ENCODE measurements at regions not wholly inside any gene's neighbourhood (a gene's known extent, or its start where the extent isn't known, plus 50 kb on each side); places are given as distances from the start of the nearest gene placed in this dataset. TPM values are rescaled to one million over a fixed set of nuclear protein-coding genes. Genes with fewer than 3 reads are reported as not detected.

- intact Hi-C loops (cut with DNase I) = no loop called here
- TF ChIP-seq POLR2A (IDR thresholded peaks at IDR 0.05) (no peak), CTCF (IDR thresholded peaks at IDR 0.05) (no peak)
- H3K27me3 ChIP-seq = no peaks in the 10 kb centered on the region
- no peaks in the 10 kb centered on the region for H3K9me3 ChIP-seq
- H3K27ac ChIP-seq = no peak overlapping the region
- WGBS, 2 donors = 52 to 60% methylated on average over 2 of the region's 2 CpGs
- H3K4me1 ChIP-seq = no peaks in the 10 kb centered on the region
- H3K36me3 ChIP-seq (replicated peaks in 1 of 2; ENCODE audit: insufficient read depth in 1 of 2, low read depth in 2 of 2) = no peaks in the 10 kb centered on the region
- ATAC-seq (no peak), DNase-seq (no peak)
- H3K4me3 ChIP-seq = no peak overlapping the region
These were observed 51.1 kb upstream of the OLIG2 start for GRCh38 chr21:32974653-32975052.

DNA sequence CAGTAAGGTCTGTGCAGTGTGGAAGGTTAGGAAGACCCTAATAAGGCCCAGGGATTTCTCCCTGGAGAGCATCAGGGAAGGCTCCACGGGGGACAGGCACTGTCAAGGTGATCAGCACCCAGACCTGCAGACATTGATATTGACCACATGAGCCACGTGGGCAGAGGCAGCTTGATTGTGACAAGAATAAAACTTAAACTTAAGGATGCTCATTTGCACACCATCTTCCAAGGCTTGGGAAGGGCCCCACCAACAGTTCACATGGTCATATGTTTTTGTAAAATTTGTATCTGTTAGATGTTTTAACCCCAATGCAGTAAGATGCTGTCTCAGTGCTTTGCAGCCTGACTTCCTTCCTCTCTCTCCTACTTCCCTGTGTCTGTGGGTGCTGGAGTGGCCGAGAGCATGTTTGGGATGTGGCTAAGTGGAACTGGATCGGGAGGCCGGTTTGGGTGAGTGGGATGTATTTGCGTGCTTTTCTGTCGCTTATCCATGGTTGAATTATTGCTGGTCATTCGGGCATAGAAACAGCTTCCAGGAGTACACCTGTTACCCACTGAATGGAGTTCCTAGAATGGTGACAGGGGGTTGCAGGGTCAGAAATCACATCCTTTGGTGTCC is 49.8 kb upstream of the OLIG2 start:
- intact Hi-C loops (cut with DNase I) = no loop called here
- Histone ChIP-seq H3K4me1 (no peaks in the 10 kb centered on the region), H3K27ac (no peak overlapping the region), H3K4me3 (no peak overlapping the region), H3K9me3 (no peaks in the 10 kb centered on the region), H3K36me3 (replicated peaks in 1 of 2; ENCODE audit: insufficient read depth in 1 of 2, low read depth in 2 of 2) (no peaks in the 10 kb centered on the region), H3K27me3 (no peaks in the 10 kb centered on the region)
- 70% methylated on average over 8 of the region's 8 CpGs for WGBS, 2 donors
- ATAC-seq (no peak), DNase-seq (no peak)
- TF ChIP-seq CTCF (IDR thresholded peaks at IDR 0.05) (no peak), POLR2A (IDR thresholded peaks at IDR 0.05) (no peak)

Small RNA genes lying in the stretch of these regions (small RNA-seq; reads per million reads assigned to genes)
- gene RF00156 = not detected

Measured in body of pancreas (tissue), 4 donors.